ENCODE measurements at regions not wholly inside any gene's neighbourhood (a gene's known extent, or its start where the extent isn't known, plus 50 kb on each side); places are given as distances from the start of the nearest gene placed in this dataset.

DNA sequence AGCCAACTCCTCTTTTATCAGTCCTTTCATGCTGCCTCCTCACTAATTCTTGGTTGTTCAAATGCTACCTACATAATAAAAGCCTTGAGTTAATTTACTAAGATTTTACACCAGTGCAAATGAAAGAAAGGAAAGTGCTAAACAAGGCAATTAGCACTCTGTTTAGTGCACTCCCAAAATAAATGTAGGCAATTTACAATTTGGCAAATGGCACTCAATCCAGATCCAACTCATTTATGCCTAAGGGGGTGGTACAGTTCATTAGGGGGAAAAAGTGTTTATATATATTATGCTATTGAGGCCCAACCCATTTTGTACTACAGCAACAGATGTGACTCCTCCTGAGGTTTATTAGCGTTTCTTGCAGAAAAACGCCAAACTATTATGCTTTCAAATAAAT, 370.1 kb downstream of the NR2F2 start:
- H3K4me3 ChIP-seq (ENCODE audit: low read depth, low read length), result no peak overlapping the region
- DNase-seq (ENCODE audit: low read depth), result no peak

DNA sequence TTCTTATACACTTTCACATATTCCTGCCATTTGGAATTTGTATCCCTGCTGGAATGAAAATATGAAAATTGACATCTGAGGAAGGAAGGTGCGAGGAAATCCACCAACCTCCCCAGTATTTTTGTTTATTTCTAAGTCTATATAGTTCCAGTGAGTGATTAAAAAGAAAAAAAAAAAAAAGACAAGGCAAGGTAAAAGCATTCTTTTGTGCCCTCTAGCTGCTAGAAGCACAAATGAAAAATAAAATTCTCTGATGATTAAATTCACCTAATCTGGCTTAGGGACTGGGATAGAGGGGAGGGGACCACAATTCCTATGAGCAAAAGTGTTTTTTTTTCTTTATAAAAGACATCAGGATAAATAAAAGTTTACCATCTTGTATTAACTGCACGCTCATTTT, 370.9 kb downstream of the NR2F2 start:
- H3K4me3 ChIP-seq (ENCODE audit: low read depth, low read length), result no peak overlapping the region
- DNase-seq (ENCODE audit: low read depth), result no peak

DNA sequence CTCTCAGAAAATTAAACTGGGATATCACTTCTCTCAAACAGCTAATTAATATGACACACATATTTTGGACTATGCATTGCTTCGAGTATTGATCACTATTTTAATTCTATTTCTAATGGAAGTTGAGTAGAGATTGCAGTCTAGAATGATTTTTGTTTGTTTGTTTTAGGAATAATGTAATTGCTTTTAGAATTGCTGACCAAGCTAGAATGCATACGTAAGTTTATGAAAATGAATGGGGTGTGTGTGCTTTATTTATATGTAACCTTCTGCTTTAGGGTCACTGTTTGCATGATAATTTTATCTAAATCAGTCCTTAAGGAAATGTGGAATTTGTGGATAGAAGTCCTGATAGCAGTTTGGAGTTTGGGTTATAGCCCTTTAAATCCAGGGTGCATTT, 371.4 kb downstream of the NR2F2 start:
- no peak for DNase-seq (ENCODE audit: low read depth)
- no peak overlapping the region for H3K4me3 ChIP-seq (ENCODE audit: low read depth, low read length)

DNA sequence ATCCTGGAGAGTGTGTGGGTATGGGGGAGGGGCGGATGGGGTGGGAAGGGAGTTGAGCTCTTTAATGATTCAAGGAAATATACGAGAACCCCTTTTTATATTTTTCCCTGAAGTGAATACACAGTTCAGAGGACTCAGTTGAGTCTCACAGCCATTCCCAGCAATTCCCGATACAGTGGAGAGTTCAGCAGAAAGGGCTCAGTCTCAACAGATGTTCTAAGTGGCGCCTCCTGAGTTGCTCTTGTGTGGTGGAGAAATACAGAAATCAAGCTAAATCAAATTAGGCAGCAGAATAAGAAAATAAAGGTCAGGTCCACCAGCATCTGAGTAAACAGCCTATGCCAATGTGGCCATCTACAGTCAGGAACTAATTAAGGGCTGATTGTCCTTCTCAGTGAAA, 372.1 kb downstream of the NR2F2 start:
- DNase-seq (ENCODE audit: low read depth), result no peak
- no peak overlapping the region for H3K4me3 ChIP-seq (ENCODE audit: low read depth, low read length)

DNA sequence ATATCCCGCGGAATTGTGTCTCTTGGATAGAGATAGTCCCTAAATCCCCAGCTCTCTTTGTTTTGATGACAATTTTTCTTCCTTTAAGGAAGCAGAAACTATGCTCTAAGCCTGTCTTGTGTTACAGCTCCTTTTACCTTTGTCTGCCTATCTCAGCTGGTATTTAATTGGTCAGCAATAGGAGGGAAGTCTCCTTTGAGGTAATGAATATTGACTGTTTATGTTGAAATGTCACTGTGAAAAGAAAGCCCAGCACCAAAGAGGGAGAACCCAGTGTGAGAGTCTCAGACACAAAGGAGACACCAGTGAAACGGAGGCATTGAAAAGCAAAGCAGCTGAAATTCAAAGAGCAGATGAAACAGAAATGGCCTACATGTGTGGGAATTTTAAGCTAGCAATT, 372.6 kb downstream of the NR2F2 start:
- no peak overlapping the region for H3K4me3 ChIP-seq (ENCODE audit: low read depth, low read length)
- DNase-seq (ENCODE audit: low read depth), result no peak

DNA sequence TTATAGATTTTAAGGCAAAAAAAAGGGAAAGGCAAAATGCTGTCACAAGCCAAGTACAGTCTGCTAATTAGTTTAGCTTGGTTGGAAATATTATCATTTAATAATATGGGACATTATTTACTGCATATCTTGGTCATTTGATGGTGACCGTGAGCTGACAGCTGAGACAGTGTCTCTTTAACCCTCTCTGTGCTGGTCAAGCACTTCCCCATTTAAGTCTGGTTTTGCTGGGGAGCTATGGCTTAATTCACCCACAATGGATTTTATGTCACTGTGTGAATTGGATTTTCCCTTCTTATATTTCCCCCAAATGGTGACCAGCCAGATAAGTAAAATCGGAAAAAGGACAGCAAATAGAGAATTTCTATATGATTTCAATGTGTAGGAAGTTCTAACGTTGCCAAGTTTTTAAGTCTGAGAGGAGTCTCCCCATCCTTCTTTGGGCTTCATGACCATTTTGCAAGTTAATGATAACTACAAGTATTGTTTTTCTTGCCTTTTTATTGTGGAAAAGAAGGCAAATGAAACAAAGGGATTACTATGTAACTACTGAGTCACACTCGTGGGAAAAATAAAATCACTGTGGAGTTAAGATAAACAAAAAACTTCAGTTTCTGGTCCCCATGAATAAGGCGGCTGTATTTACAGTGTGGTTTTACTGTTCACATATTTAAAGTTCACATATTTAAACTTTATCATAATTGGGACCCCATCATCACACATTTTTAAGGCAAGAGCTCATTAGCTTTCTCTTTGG, 373.5 kb downstream of the NR2F2 start:
- no peak overlapping the region for H3K4me3 ChIP-seq (ENCODE audit: low read depth, low read length)
- no peak for DNase-seq (ENCODE audit: low read depth)

DNA sequence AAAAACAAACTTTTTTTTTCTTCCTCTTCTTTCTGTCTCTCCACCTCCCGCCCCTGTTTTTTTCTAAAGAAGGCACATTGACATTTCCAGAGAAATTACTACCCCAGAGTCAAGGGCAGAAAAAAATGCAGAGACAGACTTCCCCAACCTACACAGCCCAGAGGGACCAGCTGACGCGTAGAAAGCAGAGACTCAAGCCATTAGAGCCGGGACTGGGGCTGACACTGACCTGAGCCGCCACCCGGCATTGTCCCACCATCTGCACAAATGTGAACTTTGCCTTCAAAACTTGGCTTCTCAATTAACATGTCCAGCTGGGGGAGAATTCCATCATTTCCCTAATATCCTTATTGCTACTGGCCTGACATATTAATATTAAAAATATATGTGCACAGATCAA, 385.6 kb downstream of the NR2F2 start:
- no peak overlapping the region for H3K4me3 ChIP-seq (ENCODE audit: low read depth, low read length)
- no peak for DNase-seq (ENCODE audit: low read depth)

DNA sequence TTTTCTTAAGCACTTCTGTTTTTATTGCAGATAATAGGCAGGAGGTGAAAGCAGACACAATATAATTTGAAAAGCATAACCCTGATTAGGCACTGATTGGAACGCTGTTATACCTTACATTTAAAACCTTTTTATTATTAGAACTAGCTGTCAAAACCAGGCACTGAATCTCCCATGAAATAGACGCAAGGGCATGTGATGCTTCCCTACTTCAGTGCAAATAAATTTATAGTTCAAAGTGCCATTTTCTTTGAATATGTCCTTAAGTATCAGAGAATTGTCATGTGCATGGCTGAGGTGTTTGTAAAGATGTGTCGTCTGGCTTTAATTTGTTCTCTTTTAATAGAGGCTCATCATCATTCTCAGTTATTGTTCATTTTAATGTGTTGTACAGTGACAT, 386.0 kb downstream of the NR2F2 start:
- no peak for DNase-seq (ENCODE audit: low read depth)
- H3K4me3 ChIP-seq (ENCODE audit: low read depth, low read length), result no peak overlapping the region

DNA sequence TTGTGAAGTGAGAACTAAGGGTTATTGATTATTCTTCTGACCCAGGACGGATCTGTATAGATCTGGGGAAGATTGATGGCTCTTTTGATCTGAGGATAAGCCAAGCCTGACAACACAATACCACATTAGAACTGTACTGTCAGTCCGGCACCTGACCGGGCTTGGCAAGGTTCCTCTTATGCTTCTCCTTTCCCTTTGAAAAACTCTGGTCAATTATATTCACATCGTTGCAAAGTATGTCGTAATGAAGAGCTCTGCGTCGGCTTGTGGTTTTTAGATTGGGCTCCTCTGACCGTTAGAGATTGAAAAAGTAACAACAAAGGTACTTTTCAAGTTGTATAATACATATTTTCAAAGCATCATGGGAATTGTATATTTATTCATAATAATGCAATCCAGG, 389.8 kb downstream of the NR2F2 start:
- no peak overlapping the region for H3K4me3 ChIP-seq (ENCODE audit: low read depth, low read length)
- no peak for DNase-seq (ENCODE audit: low read depth)

DNA sequence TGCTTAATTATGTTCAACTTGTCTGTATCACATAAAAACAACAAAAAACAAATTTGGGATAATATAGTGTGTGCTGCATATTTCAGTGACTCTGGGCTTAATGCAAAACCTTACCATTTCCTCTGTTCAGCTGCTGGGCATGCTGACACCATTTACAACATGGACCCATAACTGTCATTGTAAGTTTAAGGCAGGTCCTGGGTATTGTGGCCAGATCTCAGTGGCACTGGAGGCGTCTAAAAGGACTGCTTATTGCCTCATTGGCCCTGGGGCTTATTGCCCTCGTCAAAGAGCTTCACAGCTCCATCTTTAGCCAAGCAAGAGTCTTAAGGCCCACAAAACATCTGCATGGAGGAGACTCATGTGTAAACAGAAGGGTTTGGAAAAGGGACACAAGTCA, 390.2 kb downstream of the NR2F2 start:
- H3K4me3 ChIP-seq (ENCODE audit: low read depth, low read length), result no peak overlapping the region
- no peak for DNase-seq (ENCODE audit: low read depth)

DNA sequence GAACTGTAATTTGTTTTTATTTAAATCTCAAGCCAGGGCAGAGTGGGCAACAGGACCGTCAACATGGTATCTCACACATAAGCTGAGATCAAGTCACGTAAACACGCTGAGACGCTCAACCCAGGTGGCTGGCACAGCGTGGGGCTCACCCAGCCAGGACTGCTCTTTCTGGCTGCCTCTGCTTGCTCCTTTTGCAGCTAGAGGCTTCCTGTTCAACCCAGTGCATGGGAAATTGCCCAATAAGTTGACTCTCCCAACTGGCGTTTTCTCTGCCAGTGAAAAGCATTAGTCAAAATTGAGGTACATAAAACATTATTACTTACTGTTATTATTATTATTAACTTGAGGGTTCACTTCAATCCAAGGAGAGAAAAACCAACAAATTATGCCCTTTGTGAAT, 398.1 kb downstream of the NR2F2 start:
- no peak overlapping the region for H3K4me3 ChIP-seq (ENCODE audit: low read depth, low read length)
- no peak for DNase-seq (ENCODE audit: low read depth)

DNA sequence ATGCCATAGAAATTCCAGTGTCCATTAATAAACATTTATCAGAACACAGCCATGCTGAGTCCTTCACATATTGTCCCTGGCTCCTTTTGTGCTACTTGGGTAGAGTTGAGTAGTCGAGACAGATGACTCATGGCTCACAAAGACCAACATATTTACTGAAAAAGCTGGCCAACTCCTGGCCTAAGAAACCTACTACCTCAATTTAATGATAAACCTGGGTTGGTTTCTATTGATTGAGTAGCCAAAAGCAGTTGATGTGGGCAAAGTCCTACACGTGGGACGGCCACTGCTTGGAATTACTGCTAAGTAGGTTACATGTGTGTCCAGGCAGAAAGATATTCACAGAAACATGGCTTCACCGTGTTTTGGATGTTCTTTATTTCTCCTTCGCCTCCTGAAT, 402.2 kb downstream of the NR2F2 start:
- no peak overlapping the region for H3K4me3 ChIP-seq (ENCODE audit: low read depth, low read length)
- DNase-seq (ENCODE audit: low read depth), result no peak

DNA sequence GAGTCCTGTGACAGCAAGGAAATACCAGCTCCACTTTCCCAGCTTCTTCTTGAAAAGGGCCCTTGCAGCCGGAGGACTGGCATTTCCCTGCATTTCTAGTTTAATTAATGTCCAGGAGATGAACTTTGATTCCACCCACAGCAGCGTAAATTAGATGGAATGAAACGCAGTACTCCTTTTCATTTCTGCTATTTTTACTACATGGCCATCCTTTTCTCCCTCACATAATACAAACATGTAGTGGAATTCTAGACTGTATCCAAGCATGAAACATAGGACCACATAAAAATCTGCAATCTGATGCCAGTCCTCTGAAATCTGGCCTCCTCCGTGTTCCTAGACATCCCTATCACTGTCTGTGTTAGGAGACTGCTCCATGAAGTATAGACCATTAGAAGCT, 403.2 kb downstream of the NR2F2 start:
- H3K4me3 ChIP-seq (ENCODE audit: low read depth, low read length), result no peak overlapping the region
- no peak for DNase-seq (ENCODE audit: low read depth)

DNA sequence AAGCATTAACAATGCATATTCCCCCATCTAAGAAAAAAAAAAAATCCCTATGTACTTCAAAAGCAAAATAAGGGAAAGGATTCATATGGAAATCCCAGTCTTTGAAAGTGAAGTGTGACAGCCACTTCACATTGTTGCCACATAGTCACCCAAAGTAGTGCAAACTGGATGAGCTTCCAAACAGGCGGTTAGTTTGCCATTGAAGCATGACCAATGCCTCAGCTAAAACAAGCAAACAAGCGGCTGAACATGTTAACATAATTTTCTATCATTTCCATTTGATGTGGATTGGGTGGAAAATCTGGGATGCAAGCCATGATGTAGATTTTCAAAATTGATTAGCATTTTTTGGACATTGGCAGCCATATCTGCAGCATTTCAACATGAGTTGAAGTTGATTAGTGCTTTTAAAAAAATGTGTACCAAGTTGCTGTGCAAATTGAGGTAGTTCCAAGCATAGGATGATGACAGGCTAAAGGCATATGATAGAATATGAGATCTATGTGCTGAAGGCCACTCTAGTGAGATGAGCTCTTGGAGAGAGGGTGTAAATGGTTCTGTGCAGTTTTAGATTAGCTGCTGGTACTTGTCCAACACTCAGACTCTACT, 405.2 kb downstream of the NR2F2 start:
- no peak overlapping the region for H3K4me3 ChIP-seq (ENCODE audit: low read depth, low read length)
- no peak for DNase-seq (ENCODE audit: low read depth)

DNA sequence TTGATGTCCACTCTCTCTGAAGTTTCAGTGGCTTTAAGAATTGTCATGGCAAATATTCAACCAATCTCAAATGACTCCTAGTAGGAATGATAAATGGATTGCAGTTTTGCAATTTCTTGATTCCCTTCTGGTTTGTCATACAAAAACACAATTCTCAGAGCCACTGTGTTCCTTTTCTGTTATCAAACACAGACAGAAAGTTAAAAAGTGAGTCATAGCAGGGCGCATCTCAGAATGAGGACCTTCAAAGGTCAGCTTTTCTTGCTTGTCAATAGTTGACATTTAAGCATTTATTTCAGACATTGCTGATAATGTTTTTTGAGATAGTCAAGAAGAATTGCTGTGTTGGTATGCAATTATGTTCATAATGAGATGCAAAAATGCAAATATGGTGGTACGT, 405.9 kb downstream of the NR2F2 start:
- H3K4me3 ChIP-seq (ENCODE audit: low read depth, low read length), result no peak overlapping the region
- DNase-seq (ENCODE audit: low read depth), result no peak

DNA sequence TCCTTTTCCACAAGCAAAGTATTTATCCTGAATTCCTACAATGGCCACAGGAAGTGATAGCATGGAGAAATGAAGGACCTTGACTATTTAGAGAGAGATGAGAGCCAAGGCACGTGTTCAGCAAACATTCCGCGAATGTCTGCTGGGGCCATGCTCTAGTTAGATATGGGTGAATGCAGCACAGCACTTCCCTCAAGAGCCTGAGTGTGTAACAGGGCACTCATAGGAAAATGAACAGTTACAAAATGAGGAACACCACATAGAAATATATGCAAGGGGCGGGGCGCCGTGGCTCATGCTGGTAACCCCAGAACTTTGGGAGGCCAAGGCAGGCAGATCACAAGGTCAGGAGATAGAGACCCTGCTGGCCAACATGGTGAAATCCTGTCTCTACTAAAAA, 406.9 kb downstream of the NR2F2 start:
- no peak overlapping the region for H3K4me3 ChIP-seq (ENCODE audit: low read depth, low read length)
- no peak for DNase-seq (ENCODE audit: low read depth)

DNA sequence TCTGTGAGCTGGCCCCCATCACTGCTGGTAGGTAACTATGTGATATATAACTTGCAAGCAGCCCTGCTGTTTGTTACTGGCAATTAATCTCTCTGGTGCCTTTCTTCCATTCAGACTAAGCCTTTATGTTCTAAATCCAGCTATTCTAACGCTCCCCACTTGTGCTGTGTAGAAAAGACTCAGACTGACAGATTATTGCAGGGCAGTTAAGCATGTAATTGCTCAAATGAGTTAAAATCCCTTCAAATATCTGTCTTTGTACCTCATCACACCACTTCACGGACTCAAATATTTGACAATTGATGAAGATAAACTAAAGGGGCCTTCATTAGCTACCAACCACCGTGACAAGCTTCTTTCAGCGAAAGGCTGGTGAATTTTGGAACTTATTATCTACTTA, 416.2 kb downstream of the NR2F2 start:
- no peak for DNase-seq (ENCODE audit: low read depth)
- H3K4me3 ChIP-seq (ENCODE audit: low read depth, low read length), result no peak overlapping the region

DNA sequence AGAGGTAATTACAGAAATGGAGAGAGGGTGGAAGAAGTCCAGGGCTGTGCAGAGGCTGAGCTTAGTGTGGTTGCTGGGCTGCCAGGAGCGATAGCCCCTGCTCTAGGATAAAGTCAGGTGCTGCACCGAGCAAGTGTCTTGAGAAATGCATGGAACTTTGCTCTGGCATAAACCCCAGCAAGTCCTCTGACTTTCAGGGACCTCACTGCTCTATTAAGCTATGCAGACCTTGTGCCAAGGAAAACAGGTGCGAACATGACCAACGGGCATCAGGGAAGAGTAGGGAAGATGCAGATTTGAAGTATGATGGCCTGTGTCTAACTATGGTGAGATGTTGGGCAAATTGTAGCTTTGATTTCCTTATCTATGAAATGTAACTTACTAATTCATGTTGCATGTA, 416.8 kb downstream of the NR2F2 start:
- no peak for DNase-seq (ENCODE audit: low read depth)
- no peak overlapping the region for H3K4me3 ChIP-seq (ENCODE audit: low read depth, low read length)

DNA sequence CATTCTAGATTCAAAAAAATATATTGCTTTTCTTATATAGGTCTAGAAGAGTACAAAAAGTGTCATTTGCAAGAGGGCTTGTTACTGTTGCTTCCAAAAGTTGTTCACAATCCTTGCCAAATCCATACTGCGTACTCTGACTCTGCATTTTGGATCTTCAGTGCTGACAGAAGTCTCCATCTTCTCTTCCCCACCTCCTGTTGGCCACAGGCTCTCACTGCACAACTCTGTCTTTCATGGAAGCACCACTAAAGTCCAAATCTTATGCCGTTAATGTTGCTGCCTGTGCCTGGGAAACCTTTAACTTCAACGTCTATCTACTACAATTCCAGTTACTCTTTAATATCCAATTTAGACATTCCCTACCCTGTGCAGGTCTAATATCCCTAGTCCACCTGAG, 419.9 kb downstream of the NR2F2 start:
- no peak for DNase-seq (ENCODE audit: low read depth)
- H3K4me3 ChIP-seq (ENCODE audit: low read depth, low read length), result no peak overlapping the region

DNA sequence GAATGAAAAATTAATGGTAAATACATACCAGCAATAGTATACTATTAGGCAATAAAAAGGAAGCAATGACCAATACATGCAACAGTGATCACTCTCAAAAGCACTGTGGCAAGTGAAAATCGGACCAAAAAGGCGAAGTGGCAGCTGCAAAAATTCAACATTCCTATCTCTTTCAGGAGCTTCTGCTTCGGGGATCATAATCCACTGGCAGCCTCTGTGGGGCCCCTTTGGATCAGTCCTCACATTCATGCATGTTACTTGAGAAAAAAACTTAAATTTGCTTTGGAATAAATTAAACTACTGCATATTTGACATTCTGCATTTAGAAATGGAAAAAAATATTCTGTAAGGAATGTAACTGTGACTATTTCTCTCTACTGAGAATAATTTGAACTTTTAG, 425.6 kb downstream of the NR2F2 start:
- DNase-seq (ENCODE audit: low read depth), result no peak
- H3K4me3 ChIP-seq (ENCODE audit: low read depth, low read length), result no peak overlapping the region

DNA sequence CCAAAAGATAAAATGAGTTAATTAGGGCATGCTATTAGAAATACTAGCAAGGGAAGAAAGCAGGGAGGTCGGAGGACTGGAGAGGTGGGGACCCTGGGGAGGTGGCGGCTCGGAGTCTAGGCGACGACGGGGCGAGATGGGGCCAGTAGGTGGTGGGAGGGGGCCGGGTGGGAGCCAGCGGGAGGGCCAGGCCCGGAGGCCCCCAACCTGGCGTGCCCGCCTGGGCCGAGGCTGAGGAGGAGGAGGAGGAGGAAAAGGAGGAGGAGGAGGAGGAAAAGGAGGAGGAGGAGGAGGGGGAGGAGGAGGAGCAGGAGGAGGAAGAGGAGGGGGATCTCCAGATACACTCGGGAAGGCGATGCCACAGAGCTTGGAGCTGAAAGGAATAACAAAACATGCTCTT, 426.2 kb downstream of the NR2F2 start:
- no peak for DNase-seq (ENCODE audit: low read depth)
- H3K4me3 ChIP-seq (ENCODE audit: low read depth, low read length), result no peak overlapping the region

DNA sequence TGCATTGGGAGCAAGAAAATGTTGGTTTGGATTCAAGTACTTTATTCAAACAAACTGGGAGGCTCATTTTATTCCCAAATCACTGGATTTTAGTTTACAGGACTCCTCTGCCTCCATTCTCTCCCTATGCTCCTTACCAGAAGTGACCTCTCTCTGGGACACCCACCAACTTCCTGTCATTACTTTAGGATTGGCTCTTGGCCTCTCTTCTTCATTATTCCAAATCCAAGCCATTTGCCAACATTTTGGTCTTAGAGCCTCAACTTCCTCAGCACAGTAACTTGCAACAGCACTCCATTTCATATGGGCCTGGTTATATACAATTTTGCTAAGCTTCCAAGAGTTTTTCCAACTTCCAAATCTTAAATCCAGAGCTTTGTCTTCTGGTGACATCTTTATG, 432.1 kb downstream of the NR2F2 start:
- H3K4me3 ChIP-seq (ENCODE audit: low read depth, low read length), result no peak overlapping the region
- no peak for DNase-seq (ENCODE audit: low read depth)

Data from skeletal muscle cell (primary cell).